DND-41 (cell line): ENCODE measurements at regions not wholly inside any gene's neighbourhood (a gene's known extent, or its start where the extent isn't known, plus 50 kb on each side); places are given as distances from the start of the nearest gene placed in this dataset.

Source experiments
- ATAC-seq: fragments of 200-7000 bp; cut with Tn5 transposase; 3 replicates; pipeline ENCODE4 v1.9.1; 2021; ENCODE audit warnings: low read depth; ENCODE audit not compliant: insufficient read depth
- DNase-seq: peaks from one replicate; pipeline ENCODE4 v3.0.0-alpha.2; 2020
- H2AFZ ChIP-seq: 2 replicates; pipeline ENCODE4 v1.6.0; 2012; ENCODE audit warnings: low read depth, low read length
- H3K27ac ChIP-seq: 2 replicates; pipeline ENCODE4 v1.5.1; 2012; ENCODE audit warnings: low read length, inconsistent platforms
- H3K27me3 ChIP-seq: fragments of 200-600 bp; sonication (generic); 2 replicates; pipeline ENCODE4 v1.6.0; 2012; ENCODE audit warnings: low read length, mild to moderate bottlenecking, inconsistent platforms; ENCODE audit not compliant: insufficient read depth, poor library complexity
- H3K36me3 ChIP-seq: 2 replicates; pipeline ENCODE4 v1.5.1; 2012; ENCODE audit warnings: low read length, inconsistent platforms; ENCODE audit not compliant: insufficient read depth
- H3K4me1 ChIP-seq: 2 replicates; pipeline ENCODE4 v1.5.1; 2012; ENCODE audit warnings: mild to moderate bottlenecking, low read length; ENCODE audit not compliant: insufficient read depth
- H3K4me2 ChIP-seq: 2 replicates; pipeline ENCODE4 v1.6.0; 2012; ENCODE audit warnings: mild to moderate bottlenecking, moderate library complexity, low read length, inconsistent platforms; ENCODE audit not compliant: insufficient read depth
- H3K4me3 ChIP-seq, 2 experiments: fragments of 200-600 bp in 1 of 2; shearing (Covaris generic) in 1 of 2; 2 replicates each; pipeline ENCODE4 v1.5.1; 2012 to 2016; ENCODE audit warnings: inconsistent platforms in 2 of 2, low read length in 2 of 2, mild to moderate bottlenecking in 2 of 2, low read depth in 1 of 2, moderate library complexity in 1 of 2
- H3K79me2 ChIP-seq: 2 replicates; pipeline ENCODE4 v1.6.0; 2012; ENCODE audit warnings: low read length, inconsistent platforms; ENCODE audit not compliant: insufficient read depth
- H3K9ac ChIP-seq: 2 replicates; pipeline ENCODE4 v1.6.0; 2012; ENCODE audit warnings: low read depth, mild to moderate bottlenecking, inconsistent platforms, low read length, moderate library complexity
- H3K9me3 ChIP-seq: 2 replicates; pipeline ENCODE4 v1.5.1; 2012; ENCODE audit warnings: low read length, moderate library complexity, mild to moderate bottlenecking, inconsistent platforms; ENCODE audit not compliant: insufficient read depth, severe bottlenecking
- H4K20me1 ChIP-seq: 2 replicates; pipeline ENCODE4 v1.6.0; 2012; ENCODE audit warnings: low read length; ENCODE audit not compliant: insufficient read depth
- EZH2 ChIP-seq: IDR thresholded peaks from 3 replicates; pipeline ENCODE4 v1.6.1; 2012; ENCODE audit warnings: borderline replicate concordance, low read depth, mild to moderate bottlenecking, moderate library complexity, low read length, inconsistent platforms; ENCODE audit not compliant: severe bottlenecking
- TF ChIP-seq, protein P1 (sequence below): IDR thresholded peaks from 2 replicates; pipeline ENCODE4 v1.5.1; 2012; ENCODE audit warnings: borderline replicate concordance, low read length, moderate library complexity, mild to moderate bottlenecking; ENCODE audit not compliant: poor library complexity, severe bottlenecking; ENCODE audit errors: extremely low read depth

DNA sequence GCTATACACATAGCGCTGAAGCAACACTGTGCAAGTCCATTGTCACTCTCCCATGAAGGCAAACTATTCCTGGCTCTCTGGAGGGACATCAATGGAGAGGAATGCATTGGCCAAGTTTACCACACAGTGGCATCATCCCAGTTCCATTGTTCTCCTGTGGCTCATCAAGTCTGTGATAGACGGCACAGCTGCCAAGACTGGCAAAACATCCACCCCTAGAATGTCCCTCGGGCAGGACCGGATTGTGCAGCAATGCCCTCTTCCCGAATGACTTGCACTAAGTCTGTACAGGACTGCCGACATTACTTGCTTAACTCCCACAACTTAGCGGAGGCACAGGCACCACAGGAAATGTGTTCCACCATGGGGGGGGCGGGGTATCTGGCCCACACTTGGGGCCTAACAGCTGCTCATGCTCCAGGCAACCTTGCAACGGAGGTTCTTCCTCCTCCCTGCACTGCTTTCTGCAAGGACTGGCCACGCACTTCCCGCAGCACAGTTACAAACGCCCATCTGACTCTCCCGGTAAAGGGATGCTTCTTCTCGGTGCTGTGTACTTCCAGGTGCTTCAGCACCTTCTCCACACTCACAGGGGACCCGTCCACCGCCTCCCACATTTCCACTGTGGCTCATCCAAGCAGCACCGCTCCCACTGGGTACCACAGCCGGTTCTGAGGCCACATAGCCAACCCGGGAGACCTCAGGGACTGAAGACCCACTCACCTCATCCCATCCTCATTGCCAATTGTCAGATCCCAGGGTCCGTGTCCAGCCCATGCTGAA, 1309.6 kb upstream of the RAG2 start:
- ATAC-seq: no peak

DNA sequence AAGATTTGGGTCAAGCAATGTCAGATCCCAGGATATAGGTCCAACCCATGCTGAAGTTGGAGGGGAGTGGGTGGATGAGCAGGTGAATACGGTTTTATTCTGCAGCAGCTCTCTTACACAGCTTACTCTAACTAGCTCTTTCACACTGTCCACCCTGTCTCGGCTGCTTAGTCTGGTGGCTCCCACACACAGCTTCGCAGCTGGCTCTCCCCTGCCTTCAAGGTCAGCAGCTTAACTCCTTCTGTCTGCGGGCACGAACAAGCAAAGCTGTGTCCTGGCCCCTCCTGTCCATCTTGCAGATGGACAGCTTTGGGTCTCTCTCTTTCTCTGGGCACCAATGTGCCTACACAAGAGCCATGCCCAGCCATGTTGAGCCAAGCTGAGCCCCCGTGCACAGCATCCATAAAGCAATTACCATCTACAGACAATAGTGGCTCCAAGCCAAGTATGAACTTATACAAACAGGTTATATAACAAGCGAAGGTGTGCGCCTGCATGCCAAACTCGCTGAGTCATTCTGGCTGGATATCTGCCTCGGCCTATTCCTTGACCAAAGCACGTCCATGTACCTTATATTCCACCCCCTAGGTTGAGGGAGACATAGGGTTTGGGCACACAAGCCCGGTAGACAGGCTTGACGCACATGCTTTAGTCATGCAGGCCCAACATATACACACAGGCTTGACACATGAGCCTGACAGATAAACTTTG, 1307.8 kb upstream of the RAG2 start:
- Histone ChIP-seq H3K4me2 (no peak overlapping the region), H3K9me3 (no peaks in the 10 kb centered on the region), H3K27me3 (no peaks in the 10 kb centered on the region), H3K4me1 (no peaks in the 10 kb centered on the region), H3K4me3 (no peak overlapping the region), H4K20me1 (no peaks in the 10 kb centered on the region), H3K79me2 (no peaks in the 10 kb centered on the region), H3K27ac (no peak overlapping the region), H3K9ac (no peak overlapping the region), H2AFZ (no peak overlapping the region), H3K36me3 (no peaks in the 10 kb centered on the region)
- TF ChIP-seq, protein P1, sequence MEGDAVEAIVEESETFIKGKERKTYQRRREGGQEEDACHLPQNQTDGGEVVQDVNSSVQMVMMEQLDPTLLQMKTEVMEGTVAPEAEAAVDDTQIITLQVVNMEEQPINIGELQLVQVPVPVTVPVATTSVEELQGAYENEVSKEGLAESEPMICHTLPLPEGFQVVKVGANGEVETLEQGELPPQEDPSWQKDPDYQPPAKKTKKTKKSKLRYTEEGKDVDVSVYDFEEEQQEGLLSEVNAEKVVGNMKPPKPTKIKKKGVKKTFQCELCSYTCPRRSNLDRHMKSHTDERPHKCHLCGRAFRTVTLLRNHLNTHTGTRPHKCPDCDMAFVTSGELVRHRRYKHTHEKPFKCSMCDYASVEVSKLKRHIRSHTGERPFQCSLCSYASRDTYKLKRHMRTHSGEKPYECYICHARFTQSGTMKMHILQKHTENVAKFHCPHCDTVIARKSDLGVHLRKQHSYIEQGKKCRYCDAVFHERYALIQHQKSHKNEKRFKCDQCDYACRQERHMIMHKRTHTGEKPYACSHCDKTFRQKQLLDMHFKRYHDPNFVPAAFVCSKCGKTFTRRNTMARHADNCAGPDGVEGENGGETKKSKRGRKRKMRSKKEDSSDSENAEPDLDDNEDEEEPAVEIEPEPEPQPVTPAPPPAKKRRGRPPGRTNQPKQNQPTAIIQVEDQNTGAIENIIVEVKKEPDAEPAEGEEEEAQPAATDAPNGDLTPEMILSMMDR: no peak
- no peak for TF ChIP-seq EZH2
- no peak for ATAC-seq
- no peak for DNase-seq

More for the DNA sequence above, 1309.6 kb upstream of the RAG2 start:
- TF ChIP-seq EZH2: no peak
- TF ChIP-seq, protein P1: no peak
- H3K36me3 ChIP-seq: no peaks in the 10 kb centered on the region
- H3K4me3 ChIP-seq: no peak overlapping the region
- H3K79me2 ChIP-seq: no peaks in the 10 kb centered on the region
- H4K20me1 ChIP-seq: no peaks in the 10 kb centered on the region
- no peaks in the 10 kb centered on the region for H3K4me1 ChIP-seq
- H3K27me3 ChIP-seq: no peaks in the 10 kb centered on the region
- no peak for DNase-seq
- no peak overlapping the region for H3K27ac ChIP-seq
- H2AFZ ChIP-seq: no peak overlapping the region
- no peak overlapping the region for H3K9ac ChIP-seq
- H3K4me2 ChIP-seq: no peak overlapping the region
- H3K9me3 ChIP-seq: no peaks in the 10 kb centered on the region

DNA sequence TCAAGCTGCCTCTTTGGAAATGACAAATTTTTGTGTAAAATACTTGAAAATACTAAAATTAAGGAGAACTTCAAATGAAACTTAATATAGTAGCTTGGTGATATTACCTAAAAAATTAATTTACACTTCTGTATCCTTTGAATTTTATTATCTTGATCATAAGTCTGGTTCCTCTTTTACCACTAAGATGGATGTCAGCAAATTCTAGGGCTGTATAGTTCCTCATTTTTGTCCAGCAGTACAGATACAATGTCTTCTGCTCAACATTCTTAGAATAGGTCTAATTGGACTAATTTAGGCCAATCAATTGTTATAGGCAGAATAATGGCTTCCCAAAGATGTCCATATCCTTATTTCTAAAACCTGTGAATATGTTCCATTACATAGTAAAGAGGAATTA, 1298.0 kb upstream of the RAG2 start:
- Histone ChIP-seq H3K9me3 (peaks cover 7% of the 10 kb centered on the region), H3K4me2 (no peak overlapping the region), H3K9ac (no peak overlapping the region), H2AFZ (no peak overlapping the region), H3K27me3 (no peaks in the 10 kb centered on the region), H3K36me3 (no peaks in the 10 kb centered on the region), H3K4me3 (no peak overlapping the region), H3K27ac (no peak overlapping the region), H3K79me2 (no peaks in the 10 kb centered on the region), H4K20me1 (no peaks in the 10 kb centered on the region), H3K4me1 (no peaks in the 10 kb centered on the region)
- no peak for ATAC-seq
- no peak for DNase-seq
- no peak for TF ChIP-seq EZH2
- TF ChIP-seq, protein P1: no peak
